HepG2 (cell line): ENCODE measurements at regions not wholly inside any gene's neighbourhood (a gene's known extent, or its start where the extent isn't known, plus 50 kb on each side); places are given as distances from the start of the nearest gene placed in this dataset.

Source experiments
- FOXK2 ChIP-seq: fragments of 450-650 bp; IDR thresholded peaks from 2 replicates; pipeline ENCODE4 v1.6.1; 2016
- NCOA1 ChIP-seq: sonication (generic); formaldehyde crosslinking; IDR thresholded peaks from 2 replicates; pipeline ENCODE4 v1.9.0; 2021; ENCODE audit warnings: missing genetic modification reagents
- NCOA5 ChIP-seq: sonication (generic); formaldehyde crosslinking; IDR thresholded peaks from 2 replicates; pipeline ENCODE4 v1.4.0; 2020; ENCODE audit warnings: missing genetic modification reagents
- PHF20 ChIP-seq: sonication (generic); formaldehyde crosslinking; IDR thresholded peaks from 2 replicates; pipeline ENCODE4 v1.5.0; 2020; ENCODE audit warnings: mild to moderate bottlenecking, missing genetic modification reagents
- PHF21A ChIP-seq: sonication (generic); formaldehyde crosslinking; IDR thresholded peaks from 2 replicates; pipeline ENCODE4 v1.5.0; 2020; ENCODE audit warnings: mild to moderate bottlenecking, missing genetic modification reagents
- RBAK ChIP-seq: sonication (generic); formaldehyde crosslinking; IDR thresholded peaks from 2 replicates; pipeline ENCODE4 v1.5.1; 2020; ENCODE audit warnings: mild to moderate bottlenecking, missing genetic modification reagents
- RORA ChIP-seq: sonication (generic); formaldehyde crosslinking; IDR thresholded peaks from 2 replicates; pipeline ENCODE4 v1.5.0; 2020; ENCODE audit warnings: mild to moderate bottlenecking, missing genetic modification reagents, moderate library complexity
- SAFB2 ChIP-seq: sonication (generic); formaldehyde crosslinking; IDR thresholded peaks from 2 replicates; pipeline ENCODE4 v1.5.1; 2020; ENCODE audit warnings: missing genetic modification reagents, low read depth, mild to moderate bottlenecking, borderline replicate concordance
- SSRP1 ChIP-seq: IDR thresholded peaks from 2 replicates; pipeline ENCODE4 v1.6.1; 2016; ENCODE audit warnings: control low read depth
- YY1 ChIP-seq: IDR thresholded peaks from 2 replicates; pipeline ENCODE4 v1.6.1; 2011; ENCODE audit warnings: low read length, low read depth, moderate library complexity, mild to moderate bottlenecking; ENCODE audit not compliant: insufficient read depth, insufficient replicate concordance
- ZFP90 ChIP-seq: sonication (generic); formaldehyde crosslinking; IDR thresholded peaks from 2 replicates; pipeline ENCODE4 v1.8.0; 2022; ENCODE audit warnings: missing genetic modification reagents, mild to moderate bottlenecking, inconsistent platforms, borderline replicate concordance
- ZNF225 ChIP-seq: sonication (generic); formaldehyde crosslinking; IDR thresholded peaks from 2 replicates; pipeline ENCODE4 v1.4.0; 2020; ENCODE audit warnings: mild to moderate bottlenecking, missing genetic modification reagents
- ZNF331 ChIP-seq: sonication (generic); formaldehyde crosslinking; IDR thresholded peaks from 2 replicates; pipeline ENCODE4 v1.4.0; 2020; ENCODE audit warnings: missing genetic modification reagents
- ZNF547 ChIP-seq: sonication (generic); formaldehyde crosslinking; IDR thresholded peaks from 2 replicates; pipeline ENCODE4 v1.5.1; 2020; ENCODE audit warnings: mild to moderate bottlenecking, missing genetic modification reagents
- ZNF557 ChIP-seq: sonication (generic); formaldehyde crosslinking; IDR thresholded peaks from 2 replicates; pipeline ENCODE4 v1.4.0; 2020; ENCODE audit warnings: missing genetic modification reagents
- ZNF747 ChIP-seq: sonication (generic); formaldehyde crosslinking; IDR thresholded peaks from 2 replicates; pipeline ENCODE4 v1.8.1; 2023; ENCODE audit warnings: missing genetic modification reagents, mild to moderate bottlenecking, borderline replicate concordance
- TF ChIP-seq, protein P1 (sequence below): sonication (generic); formaldehyde crosslinking; IDR thresholded peaks from 2 replicates; pipeline ENCODE4 v1.4.0; 2020; ENCODE audit warnings: missing genetic modification reagents
- TF ChIP-seq, protein P2 (sequence below): fragments of 450-650 bp; IDR thresholded peaks from 2 replicates; pipeline ENCODE4 v1.6.1; 2017
- TF ChIP-seq, protein P3 (sequence below): sonication (generic); formaldehyde crosslinking; IDR thresholded peaks from 2 replicates; pipeline ENCODE4 v1.5.1; 2020; ENCODE audit warnings: missing genetic modification reagents, mild to moderate bottlenecking, borderline replicate concordance
- TF ChIP-seq, protein P4 (sequence below): sonication (generic); formaldehyde crosslinking; IDR thresholded peaks from 2 replicates; pipeline ENCODE4 v1.8.1; 2023; ENCODE audit warnings: mild to moderate bottlenecking, missing genetic modification reagents
- TF ChIP-seq, protein P5 (sequence below): sonication (generic); formaldehyde crosslinking; IDR thresholded peaks from 2 replicates; pipeline ENCODE4 v1.5.1; 2020; ENCODE audit warnings: missing genetic modification reagents, mild to moderate bottlenecking, borderline replicate concordance
- TF ChIP-seq, protein P6 (sequence below): sonication (generic); formaldehyde crosslinking; IDR thresholded peaks from 2 replicates; pipeline ENCODE4 v1.4.0; 2020; ENCODE audit warnings: mild to moderate bottlenecking, missing genetic modification reagents
- TF ChIP-seq, protein P7 (sequence below): sonication (generic); formaldehyde crosslinking; IDR thresholded peaks from 2 replicates; pipeline ENCODE4 v1.4.0; 2020; ENCODE audit warnings: missing genetic modification reagents

DNA sequence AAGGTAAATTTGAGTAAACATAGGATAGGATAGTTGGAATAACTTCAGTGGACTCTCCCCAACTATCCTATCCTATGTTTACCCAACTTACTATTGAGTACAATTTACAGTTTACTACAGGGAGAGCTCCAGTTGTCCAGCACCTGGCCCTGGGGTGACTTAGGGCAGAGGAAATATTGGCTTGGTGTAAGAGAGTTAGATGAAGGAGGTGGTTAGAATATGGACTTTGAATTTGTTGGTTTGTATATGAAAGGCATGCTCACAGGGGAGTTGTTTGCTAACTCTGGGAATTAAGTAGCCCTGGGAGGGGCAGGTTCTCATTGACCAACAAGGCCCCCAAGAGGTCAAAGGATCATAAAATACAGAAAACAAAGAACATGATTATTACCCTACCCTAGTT lies 497.7 kb downstream of the ARL4A start (continued):
- TF ChIP-seq, protein P1, sequence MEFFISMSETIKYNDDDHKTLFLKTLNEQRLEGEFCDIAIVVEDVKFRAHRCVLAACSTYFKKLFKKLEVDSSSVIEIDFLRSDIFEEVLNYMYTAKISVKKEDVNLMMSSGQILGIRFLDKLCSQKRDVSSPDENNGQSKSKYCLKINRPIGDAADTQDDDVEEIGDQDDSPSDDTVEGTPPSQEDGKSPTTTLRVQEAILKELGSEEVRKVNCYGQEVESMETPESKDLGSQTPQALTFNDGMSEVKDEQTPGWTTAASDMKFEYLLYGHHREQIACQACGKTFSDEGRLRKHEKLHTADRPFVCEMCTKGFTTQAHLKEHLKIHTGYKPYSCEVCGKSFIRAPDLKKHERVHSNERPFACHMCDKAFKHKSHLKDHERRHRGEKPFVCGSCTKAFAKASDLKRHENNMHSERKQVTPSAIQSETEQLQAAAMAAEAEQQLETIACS (CRISPR knock-in tag) = no peak
- TF ChIP-seq SSRP1 (no peak), FOXK2 (peak; percentile 47; the same call in 1 of the 2 replicates), ZNF557 (no peak), PHF21A (CRISPR knock-in tag) (peak; percentile 76), YY1 (no peak), RBAK (CRISPR knock-in tag) (no peak), SAFB2 (CRISPR knock-in tag) (no peak), ZNF747 (CRISPR knock-in tag) (no peak), ZNF547 (no peak), NCOA5 (no peak), ZNF331 (peak; percentile 61; the same call in 1 of the 2 replicates), ZFP90 (CRISPR knock-in tag) (no peak), NCOA1 (no peak), ZNF225 (CRISPR knock-in tag) (no peak), RORA (CRISPR knock-in tag) (no peak), PHF20 (CRISPR knock-in tag) (no peak)
- TF ChIP-seq, protein P2, sequence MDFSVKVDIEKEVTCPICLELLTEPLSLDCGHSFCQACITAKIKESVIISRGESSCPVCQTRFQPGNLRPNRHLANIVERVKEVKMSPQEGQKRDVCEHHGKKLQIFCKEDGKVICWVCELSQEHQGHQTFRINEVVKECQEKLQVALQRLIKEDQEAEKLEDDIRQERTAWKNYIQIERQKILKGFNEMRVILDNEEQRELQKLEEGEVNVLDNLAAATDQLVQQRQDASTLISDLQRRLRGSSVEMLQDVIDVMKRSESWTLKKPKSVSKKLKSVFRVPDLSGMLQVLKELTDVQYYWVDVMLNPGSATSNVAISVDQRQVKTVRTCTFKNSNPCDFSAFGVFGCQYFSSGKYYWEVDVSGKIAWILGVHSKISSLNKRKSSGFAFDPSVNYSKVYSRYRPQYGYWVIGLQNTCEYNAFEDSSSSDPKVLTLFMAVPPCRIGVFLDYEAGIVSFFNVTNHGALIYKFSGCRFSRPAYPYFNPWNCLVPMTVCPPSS = no peak
- TF ChIP-seq, protein P3, sequence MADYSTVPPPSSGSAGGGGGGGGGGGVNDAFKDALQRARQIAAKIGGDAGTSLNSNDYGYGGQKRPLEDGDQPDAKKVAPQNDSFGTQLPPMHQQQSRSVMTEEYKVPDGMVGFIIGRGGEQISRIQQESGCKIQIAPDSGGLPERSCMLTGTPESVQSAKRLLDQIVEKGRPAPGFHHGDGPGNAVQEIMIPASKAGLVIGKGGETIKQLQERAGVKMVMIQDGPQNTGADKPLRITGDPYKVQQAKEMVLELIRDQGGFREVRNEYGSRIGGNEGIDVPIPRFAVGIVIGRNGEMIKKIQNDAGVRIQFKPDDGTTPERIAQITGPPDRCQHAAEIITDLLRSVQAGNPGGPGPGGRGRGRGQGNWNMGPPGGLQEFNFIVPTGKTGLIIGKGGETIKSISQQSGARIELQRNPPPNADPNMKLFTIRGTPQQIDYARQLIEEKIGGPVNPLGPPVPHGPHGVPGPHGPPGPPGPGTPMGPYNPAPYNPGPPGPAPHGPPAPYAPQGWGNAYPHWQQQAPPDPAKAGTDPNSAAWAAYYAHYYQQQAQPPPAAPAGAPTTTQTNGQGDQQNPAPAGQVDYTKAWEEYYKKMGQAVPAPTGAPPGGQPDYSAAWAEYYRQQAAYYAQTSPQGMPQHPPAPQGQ = no peak
- TF ChIP-seq, protein P4, sequence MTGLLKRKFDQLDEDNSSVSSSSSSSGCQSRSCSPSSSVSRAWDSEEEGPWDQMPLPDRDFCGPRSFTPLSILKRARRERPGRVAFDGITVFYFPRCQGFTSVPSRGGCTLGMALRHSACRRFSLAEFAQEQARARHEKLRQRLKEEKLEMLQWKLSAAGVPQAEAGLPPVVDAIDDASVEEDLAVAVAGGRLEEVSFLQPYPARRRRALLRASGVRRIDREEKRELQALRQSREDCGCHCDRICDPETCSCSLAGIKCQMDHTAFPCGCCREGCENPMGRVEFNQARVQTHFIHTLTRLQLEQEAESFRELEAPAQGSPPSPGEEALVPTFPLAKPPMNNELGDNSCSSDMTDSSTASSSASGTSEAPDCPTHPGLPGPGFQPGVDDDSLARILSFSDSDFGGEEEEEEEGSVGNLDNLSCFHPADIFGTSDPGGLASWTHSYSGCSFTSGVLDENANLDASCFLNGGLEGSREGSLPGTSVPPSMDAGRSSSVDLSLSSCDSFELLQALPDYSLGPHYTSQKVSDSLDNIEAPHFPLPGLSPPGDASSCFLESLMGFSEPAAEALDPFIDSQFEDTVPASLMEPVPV (CRISPR knock-in tag) = no peak; the same call in 1 of the 2 replicates
- TF ChIP-seq, protein P5, sequence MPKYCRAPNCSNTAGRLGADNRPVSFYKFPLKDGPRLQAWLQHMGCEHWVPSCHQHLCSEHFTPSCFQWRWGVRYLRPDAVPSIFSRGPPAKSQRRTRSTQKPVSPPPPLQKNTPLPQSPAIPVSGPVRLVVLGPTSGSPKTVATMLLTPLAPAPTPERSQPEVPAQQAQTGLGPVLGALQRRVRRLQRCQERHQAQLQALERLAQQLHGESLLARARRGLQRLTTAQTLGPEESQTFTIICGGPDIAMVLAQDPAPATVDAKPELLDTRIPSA (CRISPR knock-in tag) = no peak
- TF ChIP-seq, protein P6, sequence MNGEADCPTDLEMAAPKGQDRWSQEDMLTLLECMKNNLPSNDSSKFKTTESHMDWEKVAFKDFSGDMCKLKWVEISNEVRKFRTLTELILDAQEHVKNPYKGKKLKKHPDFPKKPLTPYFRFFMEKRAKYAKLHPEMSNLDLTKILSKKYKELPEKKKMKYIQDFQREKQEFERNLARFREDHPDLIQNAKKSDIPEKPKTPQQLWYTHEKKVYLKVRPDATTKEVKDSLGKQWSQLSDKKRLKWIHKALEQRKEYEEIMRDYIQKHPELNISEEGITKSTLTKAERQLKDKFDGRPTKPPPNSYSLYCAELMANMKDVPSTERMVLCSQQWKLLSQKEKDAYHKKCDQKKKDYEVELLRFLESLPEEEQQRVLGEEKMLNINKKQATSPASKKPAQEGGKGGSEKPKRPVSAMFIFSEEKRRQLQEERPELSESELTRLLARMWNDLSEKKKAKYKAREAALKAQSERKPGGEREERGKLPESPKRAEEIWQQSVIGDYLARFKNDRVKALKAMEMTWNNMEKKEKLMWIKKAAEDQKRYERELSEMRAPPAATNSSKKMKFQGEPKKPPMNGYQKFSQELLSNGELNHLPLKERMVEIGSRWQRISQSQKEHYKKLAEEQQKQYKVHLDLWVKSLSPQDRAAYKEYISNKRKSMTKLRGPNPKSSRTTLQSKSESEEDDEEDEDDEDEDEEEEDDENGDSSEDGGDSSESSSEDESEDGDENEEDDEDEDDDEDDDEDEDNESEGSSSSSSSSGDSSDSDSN (CRISPR knock-in tag) = no peak
- TF ChIP-seq, protein P7, sequence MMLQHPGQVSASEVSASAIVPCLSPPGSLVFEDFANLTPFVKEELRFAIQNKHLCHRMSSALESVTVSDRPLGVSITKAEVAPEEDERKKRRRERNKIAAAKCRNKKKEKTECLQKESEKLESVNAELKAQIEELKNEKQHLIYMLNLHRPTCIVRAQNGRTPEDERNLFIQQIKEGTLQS = no peak
